Panc1 (cell line): ENCODE measurements at regions not wholly inside any gene's neighbourhood (a gene's known extent, or its start where the extent isn't known, plus 50 kb on each side); places are given as distances from the start of the nearest gene placed in this dataset.

ENCODE experiments used
- ATAC-seq: fragments of 200-7000 bp; cut with Tn5 transposase; 2 replicates; pipeline ENCODE4 v1.9.1; 2020; ENCODE audit warnings: mild to moderate bottlenecking, moderate library complexity
- BruUV-seq: library from RNA; stranded (reverse); fragments of 400-500 nt; replicated peaks from 2 replicates; lab custom pipeline; 2021; lab: Mats Ljungman, UMichigan
- CTCF ChIA-PET: fragments of 300-600 bp; sonication (Branson Sonifier 250); formaldehyde crosslinking; loops from one replicate; lab custom pipeline; 2022; ENCODE audit warnings: antibody characterized with exemption; lab: Charles Lee
- POLR2A ChIA-PET: fragments of 300-600 bp; sonication (Branson Sonifier 250); formaldehyde crosslinking; loops from one replicate; lab custom pipeline; 2022; ENCODE audit warnings: antibody characterized with exemption; lab: Charles Lee
- DNase-seq: peaks from one replicate; pipeline ENCODE4 v3.0.0-alpha.2; 2010; ENCODE audit warnings: low read depth, low spot score
- H3K27ac ChIP-seq: 2 replicates; pipeline ENCODE4 v1.5.1; 2011; ENCODE audit warnings: mild to moderate bottlenecking, low read length, inconsistent platforms
- H3K27me3 ChIP-seq: fragments of 200-500 bp; sonication (Bioruptor generic); 2 replicates; pipeline ENCODE4 v1.6.0; 2014; ENCODE audit warnings: low read length, inconsistent platforms; ENCODE audit not compliant: control insufficient read depth, insufficient read depth
- H3K36me3 ChIP-seq: fragments of 200-500 bp; sonication (Bioruptor generic); 2 replicates; pipeline ENCODE4 v1.5.1; 2014; ENCODE audit warnings: inconsistent platforms, mild to moderate bottlenecking, low read length, moderate library complexity; ENCODE audit not compliant: control insufficient read depth, insufficient read depth
- H3K4me1 ChIP-seq: 2 replicates; pipeline ENCODE4 v1.5.1; 2011; ENCODE audit warnings: inconsistent platforms, mild to moderate bottlenecking, low read length, moderate library complexity; ENCODE audit not compliant: control insufficient read depth, insufficient read depth
- H3K4me3 ChIP-seq, 2 experiments: 2 replicates each; pipeline ENCODE4 v1.5.1; 2011 to 2012; ENCODE audit warnings: low read depth in 2 of 2, low read length in 2 of 2, mild to moderate bottlenecking in 2 of 2, inconsistent platforms in 1 of 2, moderate library complexity in 1 of 2
- H3K9me3 ChIP-seq: fragments of 200-500 bp; sonication (Bioruptor generic); 2 replicates; pipeline ENCODE4 v1.5.1; 2014; ENCODE audit warnings: low read depth, mild to moderate bottlenecking, inconsistent platforms, low read length, moderate library complexity; ENCODE audit not compliant: control insufficient read depth, insufficient read depth
- CTCF ChIP-seq: fragments of 450-650 bp; IDR thresholded peaks from 2 replicates; pipeline ENCODE4 v1.5.1; 2017; ENCODE audit warnings: mild to moderate bottlenecking
- POLR2AphosphoS5 ChIP-seq: IDR thresholded peaks from 2 replicates; pipeline ENCODE4 v1.6.1; 2012; ENCODE audit warnings: mild to moderate bottlenecking, low read depth, low read length, moderate library complexity
- REST ChIP-seq, 2 experiments: IDR thresholded peaks; 2 replicates each; pipeline ENCODE4 v1.6.1; 2011 to 2012; ENCODE audit warnings: low read depth in 2 of 2, control low read depth in 1 of 2, low read length in 1 of 2, mild to moderate bottlenecking in 1 of 2, moderate library complexity in 1 of 2; ENCODE audit not compliant: insufficient read depth in 1 of 2
- SIN3A ChIP-seq: IDR thresholded peaks from 2 replicates; pipeline ENCODE4 v1.6.1; 2012; ENCODE audit warnings: low read depth, mild to moderate bottlenecking, low read length, moderate library complexity, borderline replicate concordance; ENCODE audit not compliant: insufficient read depth
- TCF7L2 ChIP-seq: IDR thresholded peaks from 2 replicates; pipeline ENCODE4 v1.6.1; 2011; ENCODE audit warnings: mild to moderate bottlenecking, low read depth, low read length, inconsistent platforms
- in situ Hi-C: cut with HindIII; loops from 2 replicates; pipeline ENCODE4 v1.10.0; 2016; ENCODE audit warnings: low sequenced_read_pairs, low pct_unique_long_range_greater_than_20kb
- intact Hi-C: fragments of 100-400 bp; cut with micrococcal nuclease; formaldehyde crosslinking; loops from one replicate; pipeline ENCODE4 v1.10.0; 2022; ENCODE audit not compliant: unreplicated experiment

- Histone ChIP-seq H3K27ac (no peak overlapping the region), H3K9me3 (no peaks in the 10 kb centered on the region), H3K4me3 (no peak overlapping the region), H3K4me1 (no peaks in the 10 kb centered on the region), H3K27me3 (no peaks in the 10 kb centered on the region), H3K36me3 (no peaks in the 10 kb centered on the region)
- in situ Hi-C loops, result no loop called here
- ChIA-PET POLR2A (no interaction called here), CTCF (no interaction called here)
- no peak for ATAC-seq
- BruUV-seq, result no TSS peak
- TF ChIP-seq TCF7L2 (no peak), POLR2AphosphoS5 (no peak), REST (IDR thresholded peaks at IDR 0.05; ENCODE audit: insufficient read depth in 1 of 2, low read depth in 2 of 2, low read length in 1 of 2) (no peak), CTCF (no peak), SIN3A (no peak)
- intact Hi-C loops, result no loop called here
- no peak for DNase-seq
Measured at GRCh38 chr13:55366676-55367075, 1774.0 kb upstream of the PRR20A start.

- TF ChIP-seq REST (IDR thresholded peaks at IDR 0.05; ENCODE audit: insufficient read depth in 1 of 2, low read depth in 2 of 2, low read length in 1 of 2), result no peak
- TF ChIP-seq SIN3A, result no peak
- TF ChIP-seq CTCF, result no peak
- TF ChIP-seq TCF7L2, result no peak
- TF ChIP-seq POLR2AphosphoS5, result no peak
- no peaks in the 10 kb centered on the region for H3K9me3 ChIP-seq
- no peaks in the 10 kb centered on the region for H3K4me1 ChIP-seq
- no peaks in the 10 kb centered on the region for H3K27me3 ChIP-seq
- no peaks in the 10 kb centered on the region for H3K36me3 ChIP-seq
- CTCF ChIA-PET, result no interaction called here
- H3K27ac ChIP-seq, result no peak overlapping the region
- in situ Hi-C loops, result no loop called here
- no TSS peak for BruUV-seq
- POLR2A ChIA-PET, result no interaction called here
- intact Hi-C loops, result no loop called here
- DNase-seq (no peak), ATAC-seq (no peak)
- no peak overlapping the region for H3K4me3 ChIP-seq
Measured at GRCh38 chr13:55394470-55394869, 1746.2 kb upstream of the PRR20A start.
